ENCODE measurements at regions not wholly inside any gene's neighbourhood (a gene's known extent, or its start where the extent isn't known, plus 50 kb on each side); places are given as distances from the start of the nearest gene placed in this dataset.
"Not testable (repeated sequence)": the region's sequence is repeated elsewhere in the genome, so short reads cannot be mapped to it uniquely, and the experiment has no call there.

GRCh38 chr21:27517177-27517576 lies 550.3 kb upstream of the ADAMTS5 start:
- not testable (repeated sequence) for TF ChIP-seq CTCF (conservative IDR thresholded peaks at IDR 0.05; ENCODE audit: low read length); EZH2phosphoT487 (IDR thresholded peaks at IDR 0.05; ENCODE audit: borderline replicate concordance)

Measured in Loucy (cell line).